HCT116 (cell line): ENCODE measurements at regions not wholly inside any gene's neighbourhood (a gene's known extent, or its start where the extent isn't known, plus 50 kb on each side); places are given as distances from the start of the nearest gene placed in this dataset.

Source experiments
- ATAC-seq: fragments of 200-7000 bp; cut with Tn5 transposase; 2 replicates; pipeline ENCODE4 v1.9.1; 2020; ENCODE audit warnings: mild to moderate bottlenecking, moderate library complexity
- BruUV-seq: library from RNA; stranded (reverse); fragments of 400-500 nt; replicated peaks from 2 replicates; lab custom pipeline; 2021; lab: Mats Ljungman, UMichigan
- CTCF ChIA-PET: fragments of 300-600 bp; sonication (Branson Sonifier 250); formaldehyde crosslinking; loops from one replicate; lab custom pipeline; 2021; ENCODE audit warnings: antibody characterized with exemption; lab: Charles Lee
- POLR2A ChIA-PET: fragments of 300-600, 350-600 bp; sonication (Branson Sonifier 250); formaldehyde crosslinking; loops from one replicate; lab custom pipeline; 2021; ENCODE audit warnings: antibody characterized with exemption; lab: Charles Lee
- RAD21 ChIA-PET, 2 experiments: fragments of 300-600 bp; sonication (Branson Sonifier 250); formaldehyde crosslinking; loops; one replicate each; lab custom pipeline; 2023; ENCODE audit warnings: low total read pairs in 2 of 2; ENCODE audit not compliant: uncharacterized antibody in 2 of 2, unreplicated experiment in 2 of 2, low non-redundant PET in 1 of 2; lab: Charles Lee
- DNase-seq: peaks from one replicate; pipeline ENCODE4 v3.0.0-alpha.2; 2010; ENCODE audit warnings: low read depth, low spot score
- H2AFZ ChIP-seq: fragments of 200-600 bp; shearing (Covaris generic), sonication (generic); 2 replicates; pipeline ENCODE4 v1.6.1; 2017; ENCODE audit warnings: low read depth, mixed run types, mixed read lengths, antibody characterized with exemption, low read length; ENCODE audit not compliant: poor library complexity, severe bottlenecking
- H3K27ac ChIP-seq: 2 replicates; pipeline ENCODE4 v1.5.1; 2012; ENCODE audit warnings: low read depth, low read length
- H3K27me3 ChIP-seq: fragments of 200-600 bp; sonication (generic); 2 replicates; pipeline ENCODE4 v1.6.1; 2016; ENCODE audit warnings: mixed run types, low read length, mixed read lengths; ENCODE audit not compliant: insufficient read depth
- H3K36me3 ChIP-seq, 2 experiments: fragments of 200-500 bp in 1 of 2; fragments of 200-600 bp in 1 of 2; sonication (Bioruptor generic) in 1 of 2; sonication (generic) in 1 of 2; 2 replicates each; pipeline versions ENCODE4 v1.5.1 to v1.6.1; 2014 to 2016; ENCODE audit warnings: low read length in 2 of 2, inconsistent platforms in 1 of 2, mixed read lengths in 1 of 2, mixed run types in 1 of 2; ENCODE audit not compliant: insufficient read depth in 2 of 2, control insufficient read depth in 1 of 2
- H3K4me1 ChIP-seq, 2 experiments: fragments of 200-600 bp in 1 of 2; sonication (generic) in 1 of 2; 2 replicates each; pipeline versions ENCODE4 v1.5.1 to v1.6.1; 2012 to 2017; ENCODE audit warnings: low read length in 2 of 2, inconsistent platforms in 1 of 2, mild to moderate bottlenecking in 1 of 2, mixed read lengths in 1 of 2, mixed run types in 1 of 2, moderate library complexity in 1 of 2; ENCODE audit not compliant: insufficient read depth in 2 of 2, control insufficient read depth in 1 of 2
- H3K4me2 ChIP-seq: fragments of 200-600 bp; sonication (generic); 2 replicates; pipeline ENCODE4 v1.6.1; 2017; ENCODE audit warnings: mixed run types, low read length, mixed read lengths
- H3K4me3 ChIP-seq, 2 experiments: fragments of 200-600 bp in 1 of 2; sonication (generic) in 1 of 2; replicated peaks in 1 of 2; 2 replicates each; pipeline ENCODE4 v1.5.1; 2011 to 2016; ENCODE audit warnings: low read length in 2 of 2, control low read depth in 1 of 2, low read depth in 1 of 2, mild to moderate bottlenecking in 1 of 2, mixed read lengths in 1 of 2, mixed run types in 1 of 2
- H3K79me2 ChIP-seq: fragments of 200-600 bp; sonication (generic); 2 replicates; pipeline ENCODE4 v1.6.1; 2017; ENCODE audit warnings: mild to moderate bottlenecking, mixed run types, low read length, moderate library complexity, mixed read lengths; ENCODE audit not compliant: insufficient read depth
- H3K9ac ChIP-seq: fragments of 200-600 bp; sonication (generic); 2 replicates; pipeline ENCODE4 v1.6.1; 2016; ENCODE audit warnings: low read length, mixed read lengths
- H3K9me2 ChIP-seq: fragments of 200-600 bp; sonication (generic), shearing (Covaris generic); 2 replicates; pipeline ENCODE4 v1.6.1; 2017; ENCODE audit warnings: mixed run types, mild to moderate bottlenecking, moderate library complexity; ENCODE audit not compliant: insufficient read depth
- H3K9me3 ChIP-seq, 2 experiments: fragments of 200-500 bp in 1 of 2; fragments of 200-600 bp in 1 of 2; sonication (Bioruptor generic) in 1 of 2; sonication (generic) in 1 of 2; 2 replicates each; pipeline ENCODE4 v1.6.1; 2014 to 2017; ENCODE audit warnings: low read length in 2 of 2, mixed read lengths in 2 of 2, inconsistent platforms in 1 of 2, low read depth in 1 of 2, mild to moderate bottlenecking in 1 of 2, mixed run types in 1 of 2, moderate library complexity in 1 of 2; ENCODE audit not compliant: control insufficient read depth in 1 of 2, insufficient read depth in 1 of 2
- H4K20me1 ChIP-seq: fragments of 200-600 bp; sonication (generic), shearing (Covaris generic); 2 replicates; pipeline ENCODE4 v1.6.1; 2017; ENCODE audit warnings: mixed run types, mild to moderate bottlenecking, moderate library complexity; ENCODE audit not compliant: insufficient read depth
- ATF3 ChIP-seq: IDR thresholded peaks from 2 replicates; pipeline ENCODE4 v1.6.1; 2012
- CBX3 ChIP-seq: IDR thresholded peaks from 2 replicates; pipeline ENCODE4 v1.6.1; 2012; ENCODE audit warnings: low read depth
- CTCF ChIP-seq, 3 experiments: fragments of 200-600 bp in 1 of 3; sonication (generic) in 1 of 3; IDR thresholded peaks in 2 of 3; conservative IDR thresholded peaks in 1 of 3; 2 replicates each; pipeline ENCODE4 v1.5.1; 2012 to 2017; ENCODE audit warnings: low read depth in 2 of 3, low read length in 2 of 3, antibody characterized with exemption in 1 of 3, borderline replicate concordance in 1 of 3, control low read depth in 1 of 3, mild to moderate bottlenecking in 1 of 3, mixed read lengths in 1 of 3, mixed run types in 1 of 3, moderate library complexity in 1 of 3; ENCODE audit not compliant: insufficient read depth in 1 of 3
- EGR1 ChIP-seq: IDR thresholded peaks from 2 replicates; pipeline ENCODE4 v1.6.1; 2012; ENCODE audit warnings: low read depth
- EZH2 ChIP-seq: fragments of 200-600 bp; sonication (generic); IDR thresholded peaks from 2 replicates; pipeline ENCODE4 v1.6.1; 2017; ENCODE audit warnings: antibody characterized with exemption, mixed run types
- EZH2phosphoT487 ChIP-seq: fragments of 200-600 bp; IDR thresholded peaks from 2 replicates; pipeline ENCODE4 v1.6.1; 2018; ENCODE audit warnings: antibody characterized with exemption, borderline replicate concordance
- FOSL1 ChIP-seq: IDR thresholded peaks from 2 replicates; pipeline ENCODE4 v1.6.1; 2012; ENCODE audit warnings: low read depth
- JUND ChIP-seq: IDR thresholded peaks from 2 replicates; pipeline ENCODE4 v1.6.1; 2012
- MAX ChIP-seq: IDR thresholded peaks from 2 replicates; pipeline ENCODE4 v1.6.1; 2012
- RAD21 ChIP-seq: IDR thresholded peaks from 2 replicates; pipeline ENCODE4 v1.6.1; 2012; ENCODE audit warnings: low read depth, mild to moderate bottlenecking
- REST ChIP-seq: IDR thresholded peaks from 2 replicates; pipeline ENCODE4 v1.6.1; 2012; ENCODE audit warnings: low read depth
- SIN3A ChIP-seq: IDR thresholded peaks from 2 replicates; pipeline ENCODE4 v1.6.1; 2012; ENCODE audit warnings: low read depth
- SP1 ChIP-seq: IDR thresholded peaks from 2 replicates; pipeline ENCODE4 v1.6.1; 2012; ENCODE audit warnings: low read depth
- SRF ChIP-seq: IDR thresholded peaks from 2 replicates; pipeline ENCODE4 v1.6.1; 2012; ENCODE audit warnings: low read depth
- YY1 ChIP-seq: IDR thresholded peaks from 2 replicates; pipeline ENCODE4 v1.6.1; 2011; ENCODE audit warnings: low read length, low read depth, moderate library complexity, mild to moderate bottlenecking; ENCODE audit not compliant: insufficient replicate concordance; ENCODE audit errors: extremely low read depth
- ZNF274 ChIP-seq: fragments of 200-500 bp; sonication (Bioruptor generic); IDR thresholded peaks from 2 replicates; pipeline ENCODE4 v1.6.1; 2014; ENCODE audit warnings: mild to moderate bottlenecking, low read depth, low read length, inconsistent platforms
- intact Hi-C: fragments of 100-400 bp; cut with micrococcal nuclease; formaldehyde crosslinking; loops from 2 replicates; pipeline ENCODE4 v1.10.0; 2022

GRCh38 chr9:101957705-101958104 lies 219.3 kb upstream of the GRIN3A start:
- TF ChIP-seq MAX (no peak), CBX3 (no peak), CTCF (IDR thresholded peaks at IDR 0.05 in 2 of 3, conservative IDR thresholded peaks at IDR 0.05 in 1 of 3; ENCODE audit: borderline replicate concordance in 1 of 3, insufficient read depth in 1 of 3, low read depth in 2 of 3, low read length in 2 of 3) (no peak), ATF3 (no peak), EZH2 (no peak), JUND (no peak), EZH2phosphoT487 (no peak), YY1 (no peak), REST (no peak), RAD21 (no peak), SP1 (no peak), ZNF274 (no peak), EGR1 (no peak), FOSL1 (no peak), SRF (no peak), SIN3A (no peak)
- TF ChIP-seq, all 23 proteins: peak for 0
- no peak overlapping the region for H3K27ac ChIP-seq
- CTCF ChIA-PET: no interaction called here
- no peaks in the 10 kb centered on the region for H3K4me1 ChIP-seq
- H3K36me3 ChIP-seq: no peaks in the 10 kb centered on the region
- H3K9me3 ChIP-seq: no peaks in the 10 kb centered on the region; a peak in 1 of 4 replicates
- H3K4me2 ChIP-seq: no peak overlapping the region
- DNase-seq (no peak), ATAC-seq (no peak)
- H3K4me3 ChIP-seq: no peak overlapping the region
- no peaks in the 10 kb centered on the region for H3K79me2 ChIP-seq
- POLR2A ChIA-PET: no interaction called here
- no peaks in the 10 kb centered on the region for H4K20me1 ChIP-seq
- RAD21 ChIA-PET: no interaction called here
- H3K27me3 ChIP-seq: no peaks in the 10 kb centered on the region
- intact Hi-C loops: no loop called here
- H2AFZ ChIP-seq: no peak overlapping the region
- no TSS peak for BruUV-seq
- H3K9ac ChIP-seq: no peak overlapping the region
- H3K9me2 ChIP-seq: no peaks in the 10 kb centered on the region
